Liver (tissue), 3 donors: ENCODE measurements at regions not wholly inside any gene's neighbourhood (a gene's known extent, or its start where the extent isn't known, plus 50 kb on each side); places are given as distances from the start of the nearest gene placed in this dataset.

Experiments
- ATF3 ChIP-seq: IDR thresholded peaks from 2 replicates; pipeline ENCODE4 v1.6.1; 2016; ENCODE audit warnings: antibody characterized with exemption
- RAD21 ChIP-seq, 2 donors: IDR thresholded peaks; 2 replicates each; pipeline ENCODE4 v1.6.1; 2016; ENCODE audit warnings: antibody characterized with exemption in 2 of 2, mild to moderate bottlenecking in 2 of 2
- TAF1 ChIP-seq: conservative IDR thresholded peaks from 2 replicates; pipeline ENCODE4 v1.6.1; 2016; ENCODE audit warnings: antibody characterized with exemption, mild to moderate bottlenecking
- TF ChIP-seq, protein P1 (sequence below): fragments of 150-350 bp; IDR thresholded peaks from 2 replicates; pipeline ENCODE4 v1.5.1; 2017; ENCODE audit warnings: improper control_type of control experiment, low read depth, low read length; ENCODE audit not compliant: missing input control
- donor health status: healthy.
- donor health status: healthy.

DNA sequence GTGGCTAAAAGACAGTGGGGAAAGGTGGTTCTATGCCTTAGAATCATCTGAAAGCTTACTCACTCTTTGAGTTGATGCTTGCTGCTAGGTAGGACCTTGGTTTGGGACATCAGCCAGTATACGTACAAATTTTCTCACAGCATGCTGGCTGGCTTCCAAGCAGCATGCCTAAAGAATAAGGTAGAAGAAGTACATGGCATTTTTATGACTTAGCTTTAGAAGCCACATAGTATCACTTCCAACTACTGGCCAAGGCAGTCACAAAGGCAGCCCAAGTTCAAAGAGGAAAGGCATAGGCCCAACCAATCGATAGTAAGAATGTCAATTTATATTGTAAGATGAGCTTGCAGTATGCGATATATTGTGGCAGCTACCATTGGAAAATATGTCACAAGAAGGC is 284.2 kb upstream of the CAND1 start:
- TF ChIP-seq ATF3, result no peak
- TF ChIP-seq, protein P1, sequence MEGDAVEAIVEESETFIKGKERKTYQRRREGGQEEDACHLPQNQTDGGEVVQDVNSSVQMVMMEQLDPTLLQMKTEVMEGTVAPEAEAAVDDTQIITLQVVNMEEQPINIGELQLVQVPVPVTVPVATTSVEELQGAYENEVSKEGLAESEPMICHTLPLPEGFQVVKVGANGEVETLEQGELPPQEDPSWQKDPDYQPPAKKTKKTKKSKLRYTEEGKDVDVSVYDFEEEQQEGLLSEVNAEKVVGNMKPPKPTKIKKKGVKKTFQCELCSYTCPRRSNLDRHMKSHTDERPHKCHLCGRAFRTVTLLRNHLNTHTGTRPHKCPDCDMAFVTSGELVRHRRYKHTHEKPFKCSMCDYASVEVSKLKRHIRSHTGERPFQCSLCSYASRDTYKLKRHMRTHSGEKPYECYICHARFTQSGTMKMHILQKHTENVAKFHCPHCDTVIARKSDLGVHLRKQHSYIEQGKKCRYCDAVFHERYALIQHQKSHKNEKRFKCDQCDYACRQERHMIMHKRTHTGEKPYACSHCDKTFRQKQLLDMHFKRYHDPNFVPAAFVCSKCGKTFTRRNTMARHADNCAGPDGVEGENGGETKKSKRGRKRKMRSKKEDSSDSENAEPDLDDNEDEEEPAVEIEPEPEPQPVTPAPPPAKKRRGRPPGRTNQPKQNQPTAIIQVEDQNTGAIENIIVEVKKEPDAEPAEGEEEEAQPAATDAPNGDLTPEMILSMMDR, result no peak
- TF ChIP-seq TAF1, result no peak
- no peak for TF ChIP-seq RAD21 (IDR thresholded peaks at IDR 0.05)
